Neuronal stem cell (in vitro differentiated cells): ENCODE measurements at regions not wholly inside any gene's neighbourhood (a gene's known extent, or its start where the extent isn't known, plus 50 kb on each side); places are given as distances from the start of the nearest gene placed in this dataset.

Experiments used
- DNase-seq: peaks from one replicate; pipeline ENCODE4 v3.0.0-alpha.2; 2013; ENCODE audit warnings: low spot score
- H2AFZ ChIP-seq: one replicate; pipeline ENCODE4 v1.6.1; 2013; ENCODE audit warnings: mild to moderate bottlenecking, low read length, inconsistent platforms
- H2AK5ac ChIP-seq: 2 replicates; pipeline ENCODE4 v1.6.1; 2013; ENCODE audit warnings: low read depth, mild to moderate bottlenecking, inconsistent platforms, low read length, moderate library complexity, mixed read lengths
- H2BK120ac ChIP-seq: 2 replicates; pipeline ENCODE4 v1.6.1; 2013; ENCODE audit warnings: low read depth, mild to moderate bottlenecking, inconsistent platforms, low read length, moderate library complexity, mixed read lengths
- H2BK12ac ChIP-seq: one replicate; pipeline ENCODE4 v1.6.1; 2013; ENCODE audit warnings: low read length, inconsistent platforms
- H2BK15ac ChIP-seq: 2 replicates; pipeline ENCODE4 v1.6.1; 2013; ENCODE audit warnings: mild to moderate bottlenecking, low read length, inconsistent platforms, mixed read lengths
- H2BK5ac ChIP-seq: one replicate; pipeline ENCODE4 v1.6.1; 2013; ENCODE audit warnings: inconsistent platforms, mild to moderate bottlenecking, low read length, moderate library complexity
- H3K14ac ChIP-seq: one replicate; pipeline ENCODE4 v1.6.1; 2013; ENCODE audit warnings: low read length, inconsistent platforms
- H3K18ac ChIP-seq: 2 replicates; pipeline ENCODE4 v1.6.1; 2013; ENCODE audit warnings: low read length, inconsistent platforms
- H3K23ac ChIP-seq: 2 replicates; pipeline ENCODE4 v1.6.1; 2013; ENCODE audit warnings: low read depth, mild to moderate bottlenecking, mixed read lengths, low read length, inconsistent platforms; ENCODE audit not compliant: poor library complexity
- H3K27ac ChIP-seq: replicated peaks from 3 replicates; pipeline ENCODE4 v1.5.1; 2013; ENCODE audit warnings: low read length, inconsistent platforms
- H3K27me3 ChIP-seq, 3 experiments: 2 replicates each; pipeline ENCODE4 v1.6.1; 2013; ENCODE audit warnings: low read length in 3 of 3, mild to moderate bottlenecking in 2 of 3, inconsistent platforms in 1 of 3, low read depth in 1 of 3, mixed read lengths in 1 of 3, moderate library complexity in 1 of 3; ENCODE audit not compliant: control insufficient read depth in 3 of 3, insufficient read depth in 3 of 3
- H3K36me3 ChIP-seq, 2 donors: replicated peaks in 1 of 2; 2 replicates each; pipeline ENCODE4 v1.6.1; 2013; ENCODE audit warnings: low read length in 2 of 2; ENCODE audit not compliant: control insufficient read depth in 2 of 2, insufficient read depth in 2 of 2
- H3K4ac ChIP-seq: 2 replicates; pipeline ENCODE4 v1.6.1; 2013; ENCODE audit warnings: inconsistent platforms, mild to moderate bottlenecking, low read length, moderate library complexity
- H3K4me1 ChIP-seq, 2 donors: 1 replicate in 1 of 2; 2 replicates in 1 of 2; pipeline ENCODE4 v1.6.1; 2013; ENCODE audit warnings: low read length in 2 of 2, low read depth in 1 of 2; ENCODE audit not compliant: control insufficient read depth in 2 of 2, insufficient read depth in 1 of 2
- H3K4me2 ChIP-seq: one replicate; pipeline ENCODE4 v1.6.1; 2013; ENCODE audit warnings: mild to moderate bottlenecking, low read length, inconsistent platforms; ENCODE audit not compliant: insufficient read depth, poor library complexity, severe bottlenecking
- H3K4me3 ChIP-seq, 2 donors: 2 replicates each; pipeline ENCODE4 v1.5.1; 2013; ENCODE audit warnings: low read length in 2 of 2, mild to moderate bottlenecking in 2 of 2, inconsistent platforms in 1 of 2, moderate library complexity in 1 of 2
- H3K79me1 ChIP-seq: one replicate; pipeline ENCODE4 v1.6.1; 2013; ENCODE audit warnings: low read depth, mild to moderate bottlenecking, inconsistent platforms, low read length, moderate library complexity
- H3K9ac ChIP-seq: one replicate; pipeline ENCODE4 v1.6.1; 2013; ENCODE audit warnings: mild to moderate bottlenecking, low read depth, low read length, inconsistent platforms; ENCODE audit not compliant: poor library complexity
- H3K9me3 ChIP-seq, 2 donors: replicated peaks in 1 of 2; 2 replicates each; pipeline versions ENCODE3 to v1.6.1; 2013; ENCODE audit warnings: low read length in 2 of 2, mild to moderate bottlenecking in 2 of 2, inconsistent platforms in 1 of 2, low read depth in 1 of 2, mixed read lengths in 1 of 2, moderate library complexity in 1 of 2; ENCODE audit not compliant: control insufficient read depth in 2 of 2, insufficient read depth in 1 of 2
- H4K8ac ChIP-seq: one replicate; pipeline ENCODE4 v1.6.1; 2013; ENCODE audit warnings: low read depth, mild to moderate bottlenecking, inconsistent platforms, low read length, moderate library complexity
- H4K91ac ChIP-seq: one replicate; pipeline ENCODE4 v1.6.1; 2013; ENCODE audit warnings: low read length, low read depth, mild to moderate bottlenecking, inconsistent platforms; ENCODE audit not compliant: poor library complexity
- WGBS, 2 donors: extraction: QIAGEN DNeasy Blood & Tissue Kit; methylation state at CpG; one replicate each; pipeline ENCODE4 v1.1.7; 2013; ENCODE audit warnings: missing lambda C conversion rate in 2 of 2, mixed read lengths in 1 of 2; ENCODE audit not compliant: insufficient read length in 2 of 2, insufficient replicate concordance in 1 of 2; ENCODE audit errors: extremely low coverage in 2 of 2; 5-methylcytosine and 5-hydroxymethylcytosine counted together

GRCh38 chr5:171666815-171667214 is 118.8 kb upstream of the SMIM23 start:
- Histone ChIP-seq H2BK5ac (no peak overlapping the region), H3K4me3 (no peak overlapping the region), H3K4me1 (peaks cover 0 to 11% of the 10 kb centered on the region in 2 donors), H3K27ac (no peak overlapping the region), H2AK5ac (peak overlapping the region; percentile 90), H3K23ac (no peak overlapping the region), H3K9ac (no peak overlapping the region), H4K8ac (no peak overlapping the region), H2BK12ac (no peak overlapping the region), H3K27me3 (no peaks in the 10 kb centered on the region), H3K9me3 (no peaks in the 10 kb centered on the region), H3K36me3 (no peaks in the 10 kb centered on the region), H3K4ac (no peak overlapping the region), H3K18ac (peak overlapping the region; percentile 66), H3K14ac (no peak overlapping the region), H4K91ac (no peak overlapping the region), H2AFZ (no peak overlapping the region), H3K79me1 (no peaks in the 10 kb centered on the region), H2BK15ac (no peak overlapping the region), H3K4me2 (no peak overlapping the region), H2BK120ac (no peak overlapping the region)
- no CpG with 5 or more reads among the region's 10 CpGs for WGBS, 2 donors
- DNase-seq: no peak

GRCh38 chr5:171667341-171668096 is 118.1 kb upstream of the SMIM23 start:
- no peaks in the 10 kb centered on the region for H3K27me3 ChIP-seq
- H3K18ac ChIP-seq: peak overlapping the region; percentile 69
- peak overlapping the region; percentile 38 for H2AFZ ChIP-seq
- H4K91ac ChIP-seq: no peak overlapping the region
- no peak overlapping the region for H3K14ac ChIP-seq
- peak overlapping the region; percentile 73 for H3K27ac ChIP-seq
- H3K4ac ChIP-seq: no peak overlapping the region
- H2AK5ac ChIP-seq: peak overlapping the region; percentile 90
- H2BK12ac ChIP-seq: no peak overlapping the region
- H3K4me1 ChIP-seq: peaks cover 0 to 11% of the 10 kb centered on the region in 2 donors
- H3K9me3 ChIP-seq: no peaks in the 10 kb centered on the region
- H3K9ac ChIP-seq: no peak overlapping the region
- peak overlapping the region; percentile 76 for H2BK5ac ChIP-seq
- no CpG with 5 or more reads among the region's 30 CpGs for WGBS, 2 donors
- no peak overlapping the region for H3K23ac ChIP-seq
- H3K79me1 ChIP-seq: no peaks in the 10 kb centered on the region
- H3K36me3 ChIP-seq: no peaks in the 10 kb centered on the region
- peak; percentile 72 for DNase-seq
- H4K8ac ChIP-seq: no peak overlapping the region
- H2BK15ac ChIP-seq: peak overlapping the region; percentile 14
- peak overlapping the region; percentile 61 for H2BK120ac ChIP-seq
- no peak overlapping the region for H3K4me3 ChIP-seq
- no peak overlapping the region for H3K4me2 ChIP-seq

GRCh38 chr5:171668097-171668412 is 117.6 kb upstream of the SMIM23 start:
- no peaks in the 10 kb centered on the region for H3K79me1 ChIP-seq
- H2AFZ ChIP-seq: peak overlapping the region; percentile 38

GRCh38 chr5:171669571-171669970 is 116.0 kb upstream of the SMIM23 start:
- H4K8ac ChIP-seq: no peak overlapping the region
- H3K23ac ChIP-seq: no peak overlapping the region
- H2BK120ac ChIP-seq: no peak overlapping the region
- H2BK15ac ChIP-seq: no peak overlapping the region
- H2BK12ac ChIP-seq: no peak overlapping the region
- H3K4me3 ChIP-seq: no peak overlapping the region
- no peak overlapping the region for H3K4me2 ChIP-seq
- H4K91ac ChIP-seq: no peak overlapping the region
- H3K4ac ChIP-seq: no peak overlapping the region
- H3K4me1 ChIP-seq: peaks cover 0 to 11% of the 10 kb centered on the region in 2 donors
- no peak overlapping the region for H2AFZ ChIP-seq
- H2BK5ac ChIP-seq: no peak overlapping the region
- no peak overlapping the region for H2AK5ac ChIP-seq
- no peak overlapping the region for H3K14ac ChIP-seq
- H3K27ac ChIP-seq: no peak overlapping the region
- H3K27me3 ChIP-seq: no peaks in the 10 kb centered on the region
- H3K18ac ChIP-seq: no peak overlapping the region
- no peaks in the 10 kb centered on the region for H3K79me1 ChIP-seq
- no peak overlapping the region for H3K9ac ChIP-seq
- DNase-seq: no peak
- no peaks in the 10 kb centered on the region for H3K9me3 ChIP-seq
- H3K36me3 ChIP-seq: no peaks in the 10 kb centered on the region

More at GRCh38 chr5:171668097-171668412, 117.6 kb upstream of the SMIM23 start:
- no CpG with 5 or more reads among the region's 17 CpGs for WGBS, 2 donors
- peaks cover 0 to 11% of the 10 kb centered on the region in 2 donors for H3K4me1 ChIP-seq
- H3K36me3 ChIP-seq: no peaks in the 10 kb centered on the region
- no peak overlapping the region for H4K8ac ChIP-seq
- H3K27ac ChIP-seq: peak overlapping the region; percentile 51
- H3K23ac ChIP-seq: no peak overlapping the region
- H4K91ac ChIP-seq: no peak overlapping the region
- no peak overlapping the region for H2BK15ac ChIP-seq
- peak overlapping the region; percentile 76 for H2BK5ac ChIP-seq
- H3K9me3 ChIP-seq: no peaks in the 10 kb centered on the region
- no peak overlapping the region for H3K4me2 ChIP-seq
- no peaks in the 10 kb centered on the region for H3K27me3 ChIP-seq
- no peak overlapping the region for H2AK5ac ChIP-seq
- no peak overlapping the region for H3K4me3 ChIP-seq
- peak overlapping the region; percentile 61 for H2BK120ac ChIP-seq
- no peak for DNase-seq
- H3K14ac ChIP-seq: no peak overlapping the region
- H3K18ac ChIP-seq: peak overlapping the region; percentile 76
- H3K4ac ChIP-seq: no peak overlapping the region
- no peak overlapping the region for H2BK12ac ChIP-seq
- no peak overlapping the region for H3K9ac ChIP-seq
